ENCODE measurements at regions not wholly inside any gene's neighbourhood (a gene's known extent, or its start where the extent isn't known, plus 50 kb on each side); places are given as distances from the start of the nearest gene placed in this dataset.

GRCh38 chr13:28587174-28587540 lies 71.8 kb upstream of the POMP start:
- Histone ChIP-seq H3K18ac (ENCODE audit: extremely low read depth, low read length) (0 out of 2 replicates have a peak overlapping the region, but pooled peaks have one; percentile 17), H3K23ac (ENCODE audit: insufficient read length) (no peak overlapping the region), H3K14ac (ENCODE audit: insufficient read length) (no peak overlapping the region), H4K20me1 (replicated peaks in 1 of 2; ENCODE audit: control insufficient read depth in 1 of 2, insufficient read depth in 2 of 2, low read length in 2 of 2) (no peaks in the 10 kb centered on the region), H4K8ac (ENCODE audit: extremely low read depth, insufficient read depth, low read length) (no peak overlapping the region), H2BK5ac (ENCODE audit: low read depth, low read length) (no peak overlapping the region), H2BK15ac (ENCODE audit: low read length) (no peak overlapping the region), H3K9me3 (ENCODE audit: insufficient read depth in 2 of 2, low read depth in 1 of 2, low read length in 1 of 2) (no peaks in the 10 kb centered on the region), H2BK12ac (ENCODE audit: low read depth, low read length) (peak overlapping the region; percentile 64; the same call in 1 of the 2 replicates), H2AFZ (ENCODE audit: low read length) (no peak overlapping the region), H3K36me3 (ENCODE audit: control insufficient read depth in 2 of 4, insufficient read depth in 4 of 4, low read length in 3 of 4) (no peaks in the 10 kb centered on the region), H3K4ac (replicated peaks; ENCODE audit: insufficient read length, low read depth, low read length) (no peak overlapping the region), H3K23me2 (ENCODE audit: low read depth, low read length) (no peaks in the 10 kb centered on the region), H2BK20ac (ENCODE audit: low read length) (peak overlapping the region; percentile 1; the same call in 1 of the 2 replicates), H2BK120ac (replicated peaks; ENCODE audit: low read depth, low read length) (no peak overlapping the region), H3K79me1 (ENCODE audit: low read depth, low read length) (no peaks in the 10 kb centered on the region), H4K5ac (ENCODE audit: insufficient read length, low read depth, low read length) (no peak overlapping the region), H3K4me1 (replicated peaks in 1 of 4; ENCODE audit: control insufficient read depth in 3 of 4, insufficient read depth in 4 of 4, low read length in 3 of 4) (peaks cover 0 to 7% (median 5%) of the 10 kb centered on the region in 4 experiments; a peak in 4 of 7 replicates), H3K4me2 (ENCODE audit: insufficient read depth in 1 of 2, low read depth in 2 of 2, low read length in 2 of 2) (peak overlapping the region in 1 of 2 experiments; percentile 22; a peak in 1 of 4 replicates), H4K91ac (replicated peaks; ENCODE audit: insufficient read length, low read length) (no peak overlapping the region), H3K79me2 (ENCODE audit: control insufficient read depth in 1 of 2, insufficient read depth in 2 of 2, low read length in 2 of 2) (no peaks in the 10 kb centered on the region), H3K27me3 (replicated peaks in 1 of 4; ENCODE audit: control insufficient read depth in 3 of 4, extremely low read depth in 1 of 4, insufficient read depth in 3 of 4, low read length in 3 of 4) (no peaks in the 10 kb centered on the region), H3K56ac (replicated peaks; ENCODE audit: insufficient read length, low read depth, low read length) (no peak overlapping the region), H3K27ac (ENCODE audit: low read depth, low read length) (no peak overlapping the region), H3K9ac (replicated peaks in 1 of 4; ENCODE audit: extremely low read depth in 1 of 4, low read depth in 3 of 4, low read length in 3 of 4) (no peak overlapping the region), H3K4me3 (ENCODE audit: extremely low read depth in 1 of 4, insufficient read depth in 2 of 4, low read depth in 3 of 4, low read length in 4 of 4) (no peak overlapping the region), H2AK5ac (ENCODE audit: low read depth, low read length) (no peak overlapping the region; the same call in 1 of the 2 replicates)
- ChIA-PET POLR2A (ENCODE audit: partially characterized antibody) (no interaction called here), CTCF (ENCODE audit: partially characterized antibody) (interaction anchor here (1.7 kb wide), 1 partner anchor 44 kb away, joined by 3 read pairs; no protein-coding TSS in a partner anchor)
- TF ChIP-seq TCF12 (IDR thresholded peaks at IDR 0.05; ENCODE audit: low read depth, low read length), result no peak
- no peak for TF ChIP-seq NANOG (IDR thresholded peaks at IDR 0.05; ENCODE audit: insufficient read depth, low read depth, low read length, poor library complexity, severe bottlenecking)
- no peak for TF ChIP-seq RNF2 (IDR thresholded peaks at IDR 0.05; ENCODE audit: borderline replicate concordance, low read depth, low read length, missing control alignments, poor library complexity, severe bottlenecking)
- no peak for TF ChIP-seq TAF7 (optimal IDR thresholded peaks at IDR 0.05; ENCODE audit: borderline replicate concordance, low read depth, low read length)
- no peak for TF ChIP-seq NRF1 (IDR thresholded peaks at IDR 0.05; ENCODE audit: low read depth, low read length)
- no peak for TF ChIP-seq JUND (IDR thresholded peaks at IDR 0.05; ENCODE audit: low read length)
- TF ChIP-seq KDM4A (IDR thresholded peaks at IDR 0.05; ENCODE audit: low read depth, low read length, severe bottlenecking), result no peak
- TF ChIP-seq FOSL1 (IDR thresholded peaks at IDR 0.05; ENCODE audit: insufficient read depth, low read depth, low read length), result no peak
- TF ChIP-seq CHD1 (IDR thresholded peaks at IDR 0.05; ENCODE audit: low read depth, low read length), result no peak
- no peak for TF ChIP-seq RXRA (IDR thresholded peaks at IDR 0.05; ENCODE audit: insufficient read depth, low read depth, low read length)
- DNase-seq (ENCODE audit: low read depth in 1 of 2, low spot score in 2 of 2) (no peak), FAIRE-seq (no peak)
- 17% methylated on average over 2 of the region's 2 CpGs; no CpG with 5 or more reads in 1 of the 2 experiments for WGBS, 2 experiments (ENCODE audit: extremely low coverage in 1 of 2, insufficient coverage in 1 of 2, insufficient read length in 1 of 2, insufficient replicate concordance in 2 of 2, low coverage in 1 of 2, low lambda C conversion rate in 2 of 2, missing lambda C conversion rate in 1 of 2)
